ENCODE measurements at regions not wholly inside any gene's neighbourhood (a gene's known extent, or its start where the extent isn't known, plus 50 kb on each side); places are given as distances from the start of the nearest gene placed in this dataset.
"Not testable (repeated sequence)": the region's sequence is repeated elsewhere in the genome, so short reads cannot be mapped to it uniquely, and the experiment has no call there.

DNA sequence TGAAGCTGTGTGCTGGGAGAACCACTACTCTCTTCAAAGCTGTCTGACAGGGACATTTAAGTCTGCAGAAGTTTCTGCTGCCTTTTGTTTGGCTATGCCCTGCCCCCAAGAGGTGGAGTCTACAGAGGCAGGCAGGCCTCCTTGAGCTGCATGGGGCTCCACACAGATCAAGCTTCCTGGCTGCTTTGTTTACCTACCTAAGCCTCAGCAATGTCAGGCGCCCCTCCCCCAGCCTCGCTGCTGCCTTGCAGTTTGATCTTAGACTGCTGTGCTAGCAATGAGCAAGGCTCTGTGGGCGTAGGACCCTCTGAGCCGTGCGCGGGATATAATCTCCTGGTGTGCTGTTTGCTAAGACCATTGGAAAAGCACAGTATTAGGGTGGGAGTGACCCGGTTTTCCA lies 103.3 kb upstream of the SALL1 start:
- not testable (repeated sequence) for TF ChIP-seq JUND (IDR thresholded peaks at IDR 0.05)
- TF ChIP-seq, protein P1, sequence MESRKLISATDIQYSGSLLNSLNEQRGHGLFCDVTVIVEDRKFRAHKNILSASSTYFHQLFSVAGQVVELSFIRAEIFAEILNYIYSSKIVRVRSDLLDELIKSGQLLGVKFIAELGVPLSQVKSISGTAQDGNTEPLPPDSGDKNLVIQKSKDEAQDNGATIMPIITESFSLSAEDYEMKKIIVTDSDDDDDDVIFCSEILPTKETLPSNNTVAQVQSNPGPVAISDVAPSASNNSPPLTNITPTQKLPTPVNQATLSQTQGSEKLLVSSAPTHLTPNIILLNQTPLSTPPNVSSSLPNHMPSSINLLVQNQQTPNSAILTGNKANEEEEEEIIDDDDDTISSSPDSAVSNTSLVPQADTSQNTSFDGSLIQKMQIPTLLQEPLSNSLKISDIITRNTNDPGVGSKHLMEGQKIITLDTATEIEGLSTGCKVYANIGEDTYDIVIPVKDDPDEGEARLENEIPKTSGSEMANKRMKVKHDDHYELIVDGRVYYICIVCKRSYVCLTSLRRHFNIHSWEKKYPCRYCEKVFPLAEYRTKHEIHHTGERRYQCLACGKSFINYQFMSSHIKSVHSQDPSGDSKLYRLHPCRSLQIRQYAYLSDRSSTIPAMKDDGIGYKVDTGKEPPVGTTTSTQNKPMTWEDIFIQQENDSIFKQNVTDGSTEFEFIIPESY (IDR thresholded peaks at IDR 0.05; ENCODE audit: extremely low read depth, insufficient replicate concordance, low read length), result not testable (repeated sequence)
- TF ChIP-seq, protein P2, sequence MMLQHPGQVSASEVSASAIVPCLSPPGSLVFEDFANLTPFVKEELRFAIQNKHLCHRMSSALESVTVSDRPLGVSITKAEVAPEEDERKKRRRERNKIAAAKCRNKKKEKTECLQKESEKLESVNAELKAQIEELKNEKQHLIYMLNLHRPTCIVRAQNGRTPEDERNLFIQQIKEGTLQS (IDR thresholded peaks at IDR 0.05), result not testable (repeated sequence)
